GM12891 (cell line): ENCODE measurements at regions not wholly inside any gene's neighbourhood (a gene's known extent, or its start where the extent isn't known, plus 50 kb on each side); places are given as distances from the start of the nearest gene placed in this dataset.

Source experiments
- PAX5 ChIP-seq: IDR thresholded peaks from 2 replicates; pipeline ENCODE4 v1.6.1; 2011; ENCODE audit warnings: low read length, moderate library complexity, mild to moderate bottlenecking; ENCODE audit not compliant: insufficient read depth, severe bottlenecking
- POLR2A ChIP-seq: IDR thresholded peaks from 2 replicates; pipeline ENCODE4 v1.6.1; 2011; ENCODE audit warnings: low read depth, low read length, control low read depth
- POLR2AphosphoS5 ChIP-seq: IDR thresholded peaks from 2 replicates; pipeline ENCODE4 v1.6.1; 2011; ENCODE audit warnings: low read depth, low read length, control low read depth
- SPI1 ChIP-seq: IDR thresholded peaks from 2 replicates; pipeline ENCODE4 v1.6.1; 2011; ENCODE audit warnings: low read depth, low read length, control low read depth
- TAF1 ChIP-seq: IDR thresholded peaks from 2 replicates; pipeline ENCODE4 v1.6.1; 2011; ENCODE audit warnings: low read depth, low read length, control low read depth

GRCh38 chr4:81723019-81723884 is 251.5 kb upstream of the RASGEF1B start:
- TF ChIP-seq POLR2A = no peak
- TF ChIP-seq POLR2AphosphoS5 = no peak
- TF ChIP-seq TAF1 = no peak
- no peak for TF ChIP-seq PAX5
- no peak for TF ChIP-seq SPI1
